B cell (primary cell): ENCODE measurements at regions not wholly inside any gene's neighbourhood (a gene's known extent, or its start where the extent isn't known, plus 50 kb on each side); places are given as distances from the start of the nearest gene placed in this dataset.

Source experiments
- ATAC-seq: fragments of 200-7000 bp; cut with Tn5 transposase; one replicate; pipeline ENCODE4 v1.10.0; 2021; ENCODE audit warnings: low read depth, mild to moderate bottlenecking, moderate number of reproducible peaks, moderate library complexity
- CTCF ChIA-PET: fragments of 350-600 bp; sonication (Branson Sonifier 250); formaldehyde crosslinking; loops from one replicate; lab custom pipeline; 2021; ENCODE audit warnings: antibody characterized with exemption, inconsistent platforms; lab: Charles Lee
- POLR2A ChIA-PET: fragments of 350-600 bp; sonication (Branson Sonifier 250); formaldehyde crosslinking; loops from one replicate; lab custom pipeline; 2021; ENCODE audit warnings: antibody characterized with exemption; lab: Charles Lee
- DNase-seq: peaks from one replicate; pipeline ENCODE4 v3.0.0; 2013
- H2AFZ ChIP-seq: 2 replicates; pipeline ENCODE4 v1.6.1; 2012; ENCODE audit warnings: mild to moderate bottlenecking, low read depth, low read length; ENCODE audit not compliant: insufficient read depth, poor library complexity, severe bottlenecking
- H3K27ac ChIP-seq, 2 donors: 1 replicate in 1 of 2; 2 replicates in 1 of 2; pipeline ENCODE4 v1.5.1; 2012 to 2013; ENCODE audit warnings: low read length in 2 of 2, mild to moderate bottlenecking in 2 of 2, moderate library complexity in 1 of 2
- H3K27me3 ChIP-seq, 4 experiments: fragments of 200-600 bp in 1 of 4; sonication (generic) in 1 of 4; replicated peaks in 1 of 4; 1 replicate in 2 of 4; 2 replicates in 2 of 4; pipeline versions ENCODE4 v1.6.1 to v1.7.0; 2013 to 2016; ENCODE audit warnings: low read length in 3 of 4, mild to moderate bottlenecking in 2 of 4, mixed read lengths in 1 of 4, moderate library complexity in 1 of 4; ENCODE audit not compliant: insufficient read depth in 4 of 4, control insufficient read depth in 3 of 4; ENCODE audit errors: control extremely low read depth in 1 of 4
- H3K36me3 ChIP-seq, 2 experiments: replicated peaks in 1 of 2; 1 replicate in 1 of 2; 2 replicates in 1 of 2; pipeline versions ENCODE4 v1.6.1 to v1.7.1; 2013; ENCODE audit warnings: low read length in 1 of 2; ENCODE audit not compliant: insufficient read depth in 2 of 2, control insufficient read depth in 1 of 2; ENCODE audit errors: control extremely low read depth in 1 of 2, extremely low read depth in 1 of 2
- H3K4me1 ChIP-seq, 2 donors: fragments of 200-600 bp in 1 of 2; sonication (generic) in 1 of 2; 1 replicate in 1 of 2; 2 replicates in 1 of 2; pipeline versions ENCODE4 v1.5.1 to v1.6.1; 2013 to 2017; ENCODE audit warnings: low read length in 2 of 2; ENCODE audit not compliant: control insufficient read depth in 2 of 2, insufficient read depth in 2 of 2
- H3K4me2 ChIP-seq: replicated peaks from 2 replicates; pipeline ENCODE3; 2012; ENCODE audit warnings: mild to moderate bottlenecking, low read depth, low read length; ENCODE audit not compliant: poor library complexity, severe bottlenecking
- H3K4me3 ChIP-seq, 5 experiments: fragments of 200-600 bp in 1 of 5; sonication (generic) in 1 of 5; 1 replicate in 3 of 5; 2 replicates in 2 of 5; pipeline versions ENCODE4 v1.5.1 to v1.7.0; 2011 to 2016; ENCODE audit warnings: low read length in 4 of 5, mild to moderate bottlenecking in 4 of 5, low read depth in 2 of 5, control low read depth in 1 of 5, moderate library complexity in 1 of 5; ENCODE audit not compliant: insufficient read depth in 1 of 5; ENCODE audit errors: control extremely low read depth in 1 of 5, extremely low read depth in 1 of 5
- H3K79me2 ChIP-seq: fragments of 200-600 bp; sonication (generic); one replicate; pipeline ENCODE4 v1.6.0; 2016; ENCODE audit warnings: low read length; ENCODE audit not compliant: control insufficient read depth, insufficient read depth
- H3K9ac ChIP-seq: fragments of 200-600 bp; sonication (generic); 2 replicates; pipeline ENCODE4 v1.6.1; 2017; ENCODE audit warnings: mild to moderate bottlenecking, low read length, moderate library complexity
- H3K9me3 ChIP-seq, 3 donors: one replicate each; pipeline versions ENCODE4 v1.6.1 to v1.7.1; 2013; ENCODE audit warnings: low read length in 2 of 3; ENCODE audit not compliant: control insufficient read depth in 2 of 3, insufficient read depth in 1 of 3; ENCODE audit errors: control extremely low read depth in 1 of 3
- H4K20me1 ChIP-seq: 2 replicates; pipeline ENCODE4 v1.6.0; 2012; ENCODE audit warnings: mild to moderate bottlenecking, low read length; ENCODE audit not compliant: insufficient read depth, control insufficient read depth, poor library complexity, severe bottlenecking
- H3K27ac Mint-ChIP-seq: one replicate; pipeline ENCODE4 v1.8.0; 2021; ENCODE audit warnings: mixed read lengths
- H3K27me3 Mint-ChIP-seq: one replicate; pipeline ENCODE4 v1.8.0; 2021; ENCODE audit warnings: mixed read lengths
- H3K4me1 Mint-ChIP-seq: one replicate; pipeline ENCODE4 v1.8.0; 2021; ENCODE audit warnings: mixed read lengths
- H3K4me3 Mint-ChIP-seq: one replicate; pipeline ENCODE4 v1.8.0; 2021; ENCODE audit warnings: mixed read lengths
- H3K9me3 Mint-ChIP-seq: one replicate; pipeline ENCODE4 v1.8.0; 2022; ENCODE audit warnings: mixed read lengths; ENCODE audit not compliant: insufficient read depth
- EZH2 ChIP-seq: IDR thresholded peaks from 2 replicates; pipeline ENCODE4 v1.6.1; 2012; ENCODE audit warnings: borderline replicate concordance, low read depth, mild to moderate bottlenecking, moderate library complexity, low read length; ENCODE audit not compliant: insufficient read depth, poor library complexity, severe bottlenecking
- WGBS: methylation state at CpG from one replicate; pipeline ENCODE4 v1.1.5; 2013; ENCODE audit warnings: missing lambda C conversion rate; ENCODE audit not compliant: insufficient coverage; 5-methylcytosine and 5-hydroxymethylcytosine counted together
- intact Hi-C: fragments of 100-400 bp; cut with micrococcal nuclease; formaldehyde crosslinking; loops from one replicate; pipeline ENCODE4 v1.10.0; 2022
- TF ChIP-seq, protein P1 (sequence below): fragments of 200-600 bp; IDR thresholded peaks from one replicate; pipeline ENCODE4 v1.8.0; 2022; ENCODE audit warnings: antibody characterized with exemption, mild to moderate bottlenecking

- Histone ChIP-seq H3K36me3 (peaks cover 5 to 27% of the 10 kb centered on the region in 2 experiments), H4K20me1 (peaks cover 72% of the 10 kb centered on the region), H3K9ac (no peak overlapping the region), H3K27ac (no peak overlapping the region), H3K4me2 (no peak overlapping the region), H3K27me3 (no peaks in the 10 kb centered on the region), H3K4me1 (peaks cover 0 to 2% of the 10 kb centered on the region in 2 donors), H3K9me3 (no peaks in the 10 kb centered on the region), H3K79me2 (peaks cover 96% of the 10 kb centered on the region), H3K4me3 (no peak overlapping the region), H2AFZ (no peak overlapping the region)
- ChIA-PET CTCF (interaction anchor here (1.2 kb wide), 1 partner anchor 335 kb away, joined by 3 read pairs; no protein-coding TSS in a partner anchor), POLR2A (no interaction called here)
- DNase-seq = no peak
- WGBS = 93% methylated on average over 14 of the region's 14 CpGs
- Mint-ChIP-seq H3K27ac (peak overlapping the region; percentile 63), H3K27me3 (no peaks in the 10 kb centered on the region), H3K4me3 (no peak overlapping the region), H3K9me3 (no peaks in the 10 kb centered on the region), H3K4me1 (peaks cover 22% of the 10 kb centered on the region)
- no peak for ATAC-seq
- intact Hi-C loops = no loop called here
- TF ChIP-seq, protein P1, sequence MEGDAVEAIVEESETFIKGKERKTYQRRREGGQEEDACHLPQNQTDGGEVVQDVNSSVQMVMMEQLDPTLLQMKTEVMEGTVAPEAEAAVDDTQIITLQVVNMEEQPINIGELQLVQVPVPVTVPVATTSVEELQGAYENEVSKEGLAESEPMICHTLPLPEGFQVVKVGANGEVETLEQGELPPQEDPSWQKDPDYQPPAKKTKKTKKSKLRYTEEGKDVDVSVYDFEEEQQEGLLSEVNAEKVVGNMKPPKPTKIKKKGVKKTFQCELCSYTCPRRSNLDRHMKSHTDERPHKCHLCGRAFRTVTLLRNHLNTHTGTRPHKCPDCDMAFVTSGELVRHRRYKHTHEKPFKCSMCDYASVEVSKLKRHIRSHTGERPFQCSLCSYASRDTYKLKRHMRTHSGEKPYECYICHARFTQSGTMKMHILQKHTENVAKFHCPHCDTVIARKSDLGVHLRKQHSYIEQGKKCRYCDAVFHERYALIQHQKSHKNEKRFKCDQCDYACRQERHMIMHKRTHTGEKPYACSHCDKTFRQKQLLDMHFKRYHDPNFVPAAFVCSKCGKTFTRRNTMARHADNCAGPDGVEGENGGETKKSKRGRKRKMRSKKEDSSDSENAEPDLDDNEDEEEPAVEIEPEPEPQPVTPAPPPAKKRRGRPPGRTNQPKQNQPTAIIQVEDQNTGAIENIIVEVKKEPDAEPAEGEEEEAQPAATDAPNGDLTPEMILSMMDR = no peak
- no peak for TF ChIP-seq EZH2
These were observed 112.0 kb upstream of the MTHFD1L start for GRCh38 chr6:150753371-150754064.

DNA sequence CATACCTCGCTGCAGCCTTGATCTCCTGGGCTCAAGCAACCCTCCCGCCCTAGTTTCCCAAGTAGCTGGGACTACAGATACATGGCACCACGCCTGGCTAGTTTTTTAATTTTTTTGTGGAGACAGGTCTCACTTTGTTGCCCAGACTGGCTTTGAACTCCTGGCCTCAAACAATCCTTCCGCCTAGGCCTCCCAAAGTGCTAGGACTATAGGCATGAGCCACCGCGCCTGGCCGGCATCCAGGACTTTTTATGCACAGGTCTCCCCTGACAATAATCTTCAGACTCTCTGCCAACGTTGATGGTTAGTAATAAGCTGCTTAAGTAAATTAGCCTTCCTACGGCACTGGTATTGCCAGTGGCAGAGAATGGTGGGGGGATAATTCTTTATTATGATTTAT, 110.5 kb upstream of the MTHFD1L start:
- Mint-ChIP-seq H3K9me3 (no peaks in the 10 kb centered on the region), H3K4me3 (no peak overlapping the region), H3K4me1 (peaks cover 32% of the 10 kb centered on the region), H3K27ac (no peak overlapping the region), H3K27me3 (no peaks in the 10 kb centered on the region)
- Histone ChIP-seq H4K20me1 (peaks cover 68% of the 10 kb centered on the region), H3K9ac (no peak overlapping the region), H3K27me3 (no peaks in the 10 kb centered on the region), H3K4me3 (no peak overlapping the region), H3K79me2 (peaks cover 95% of the 10 kb centered on the region), H3K36me3 (peaks cover 6 to 23% of the 10 kb centered on the region in 2 experiments), H2AFZ (no peak overlapping the region), H3K27ac (no peak overlapping the region), H3K4me2 (no peak overlapping the region), H3K9me3 (no peaks in the 10 kb centered on the region), H3K4me1 (peaks cover 3 to 8% of the 10 kb centered on the region in 2 donors)
- DNase-seq (no peak), ATAC-seq (no peak)
- intact Hi-C loops = no loop called here
- WGBS = 95% methylated on average over 7 of the region's 9 CpGs
- ChIA-PET CTCF (interaction anchor here (0.6 to 1.0 kb wide), 2 partner anchors 166 to 337 kb away, joined by 3 read pairs; no protein-coding TSS in a partner anchor), POLR2A (no interaction called here)
- TF ChIP-seq, protein P1 = no peak
- TF ChIP-seq EZH2 = no peak
